ENCODE measurements at regions not wholly inside any gene's neighbourhood (a gene's known extent, or its start where the extent isn't known, plus 50 kb on each side); places are given as distances from the start of the nearest gene placed in this dataset.

DNA sequence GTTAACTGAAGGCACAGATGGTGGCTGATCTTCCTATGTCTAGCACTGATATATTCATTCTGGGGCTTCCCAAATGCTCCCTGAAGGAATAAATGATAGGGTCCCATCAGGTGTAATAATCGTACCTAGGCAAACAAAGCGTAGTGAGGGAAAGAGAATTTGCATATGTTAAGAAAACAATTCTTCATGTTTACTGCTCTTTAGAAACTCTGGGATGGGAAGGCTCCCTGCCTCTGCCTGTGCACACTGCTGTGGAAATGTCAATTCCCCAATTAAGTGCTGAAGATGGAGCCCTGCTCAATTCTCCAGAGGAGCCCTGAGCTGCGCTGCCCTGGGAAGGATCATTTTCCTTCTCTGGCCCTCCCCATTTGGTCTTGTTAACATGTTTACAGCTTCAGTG lies 380.9 kb upstream of the ADARB2 start:
- intact Hi-C loops (cut with micrococcal nuclease; ENCODE audit: unreplicated experiment): no loop called here
- H2AFZ ChIP-seq (ENCODE audit: low read length): no peak overlapping the region
- no peak overlapping the region for H3K4me3 ChIP-seq (ENCODE audit: low read depth, low read length, poor library complexity, severe bottlenecking)
- ChIA-PET CTCF (ENCODE audit: unreplicated experiment) (no interaction called here), POLR2A (no interaction called here)
- no peak overlapping the region for H3K4me2 ChIP-seq (ENCODE audit: low read length)
- TF ChIP-seq, protein P1, sequence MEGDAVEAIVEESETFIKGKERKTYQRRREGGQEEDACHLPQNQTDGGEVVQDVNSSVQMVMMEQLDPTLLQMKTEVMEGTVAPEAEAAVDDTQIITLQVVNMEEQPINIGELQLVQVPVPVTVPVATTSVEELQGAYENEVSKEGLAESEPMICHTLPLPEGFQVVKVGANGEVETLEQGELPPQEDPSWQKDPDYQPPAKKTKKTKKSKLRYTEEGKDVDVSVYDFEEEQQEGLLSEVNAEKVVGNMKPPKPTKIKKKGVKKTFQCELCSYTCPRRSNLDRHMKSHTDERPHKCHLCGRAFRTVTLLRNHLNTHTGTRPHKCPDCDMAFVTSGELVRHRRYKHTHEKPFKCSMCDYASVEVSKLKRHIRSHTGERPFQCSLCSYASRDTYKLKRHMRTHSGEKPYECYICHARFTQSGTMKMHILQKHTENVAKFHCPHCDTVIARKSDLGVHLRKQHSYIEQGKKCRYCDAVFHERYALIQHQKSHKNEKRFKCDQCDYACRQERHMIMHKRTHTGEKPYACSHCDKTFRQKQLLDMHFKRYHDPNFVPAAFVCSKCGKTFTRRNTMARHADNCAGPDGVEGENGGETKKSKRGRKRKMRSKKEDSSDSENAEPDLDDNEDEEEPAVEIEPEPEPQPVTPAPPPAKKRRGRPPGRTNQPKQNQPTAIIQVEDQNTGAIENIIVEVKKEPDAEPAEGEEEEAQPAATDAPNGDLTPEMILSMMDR (conservative IDR thresholded peaks at IDR 0.05; ENCODE audit: low read length): no peak
- TF ChIP-seq EZH2phosphoT487 (IDR thresholded peaks at IDR 0.05; ENCODE audit: borderline replicate concordance, low read depth, low read length): no peak
- no peaks in the 10 kb centered on the region for H3K4me1 ChIP-seq (ENCODE audit: insufficient read depth, low read length, poor library complexity, severe bottlenecking)
- H4K20me1 ChIP-seq (ENCODE audit: insufficient read depth, low read length): no peaks in the 10 kb centered on the region
- H3K9me3 ChIP-seq (ENCODE audit: low read length): no peaks in the 10 kb centered on the region
- DNase-seq (ENCODE audit: low spot score): no peak
- H3K27ac ChIP-seq (ENCODE audit: low read depth, low read length, poor library complexity, severe bottlenecking): no peak overlapping the region
- H3K9me2 ChIP-seq (ENCODE audit: insufficient read depth, low read length): no peaks in the 10 kb centered on the region
- BruUV-seq (replicated peaks): no TSS peak
- no peaks in the 10 kb centered on the region for H3K36me3 ChIP-seq (ENCODE audit: insufficient read depth, low read length)
- H3K79me2 ChIP-seq (ENCODE audit: insufficient read depth, low read depth, low read length): no peaks in the 10 kb centered on the region

DNA sequence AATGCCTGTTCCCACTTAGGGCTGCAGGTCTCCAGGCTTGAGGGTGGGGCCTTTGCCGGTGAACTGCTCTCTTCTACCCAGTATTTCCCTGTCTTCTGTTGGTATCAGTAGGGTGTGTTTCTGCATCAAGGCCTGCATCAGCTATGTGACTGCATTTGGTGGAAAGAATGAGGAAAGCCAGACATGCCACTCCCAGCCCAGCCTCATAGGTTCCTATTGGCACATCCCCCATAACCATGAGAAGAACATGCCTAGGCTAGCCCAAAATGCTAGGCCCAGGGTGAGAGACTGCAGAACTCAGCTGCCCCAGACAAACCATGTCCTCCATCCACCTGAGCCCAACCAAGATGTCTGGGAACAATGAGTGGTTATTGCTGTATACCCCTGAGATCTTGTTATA lies 380.3 kb upstream of the ADARB2 start:
- Histone ChIP-seq H4K20me1 (ENCODE audit: insufficient read depth, low read length) (no peaks in the 10 kb centered on the region), H3K4me1 (ENCODE audit: insufficient read depth, low read length, poor library complexity, severe bottlenecking) (no peaks in the 10 kb centered on the region), H3K4me2 (ENCODE audit: low read length) (no peak overlapping the region), H3K27ac (ENCODE audit: low read depth, low read length, poor library complexity, severe bottlenecking) (no peak overlapping the region), H3K9me2 (ENCODE audit: insufficient read depth, low read length) (no peaks in the 10 kb centered on the region), H3K9me3 (ENCODE audit: low read length) (no peaks in the 10 kb centered on the region), H3K79me2 (ENCODE audit: insufficient read depth, low read depth, low read length) (no peaks in the 10 kb centered on the region), H2AFZ (ENCODE audit: low read length) (no peak overlapping the region), H3K4me3 (ENCODE audit: low read depth, low read length, poor library complexity, severe bottlenecking) (no peak overlapping the region), H3K36me3 (ENCODE audit: insufficient read depth, low read length) (no peaks in the 10 kb centered on the region)
- TF ChIP-seq, protein P1 (conservative IDR thresholded peaks at IDR 0.05; ENCODE audit: low read length): no peak
- BruUV-seq (replicated peaks): no TSS peak
- intact Hi-C loops (cut with micrococcal nuclease; ENCODE audit: unreplicated experiment): no loop called here
- ChIA-PET CTCF (ENCODE audit: unreplicated experiment) (no interaction called here), POLR2A (no interaction called here)
- DNase-seq (ENCODE audit: low spot score): no peak

DNA sequence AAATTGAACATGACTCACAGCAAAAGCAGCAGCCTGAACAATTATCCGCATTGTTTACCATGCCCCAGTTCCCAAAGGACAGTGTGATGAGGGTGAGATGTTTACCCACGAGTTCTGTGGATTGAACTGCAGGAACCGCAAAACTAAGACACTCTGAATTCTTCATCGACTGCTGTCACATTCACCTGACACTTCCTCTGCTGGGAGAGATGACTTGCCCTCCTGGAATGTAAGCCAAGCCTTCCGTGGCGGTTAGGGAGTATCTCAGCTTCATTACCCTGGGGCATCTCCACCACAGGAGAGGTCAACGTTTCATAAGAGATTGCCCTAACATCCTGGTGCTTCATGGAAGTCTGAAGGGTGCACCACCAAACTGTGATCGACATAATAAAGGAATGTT lies 374.6 kb upstream of the ADARB2 start:
- no peak overlapping the region for H3K4me3 ChIP-seq (ENCODE audit: low read depth, low read length, poor library complexity, severe bottlenecking)
- no peaks in the 10 kb centered on the region for H3K9me2 ChIP-seq (ENCODE audit: insufficient read depth, low read length)
- ChIA-PET POLR2A (no interaction called here), CTCF (ENCODE audit: unreplicated experiment) (no interaction called here)
- H3K36me3 ChIP-seq (ENCODE audit: insufficient read depth, low read length): no peaks in the 10 kb centered on the region
- no peak overlapping the region for H3K4me2 ChIP-seq (ENCODE audit: low read length)
- no TSS peak for BruUV-seq (replicated peaks)
- TF ChIP-seq EZH2phosphoT487 (IDR thresholded peaks at IDR 0.05; ENCODE audit: borderline replicate concordance, low read depth, low read length): no peak
- TF ChIP-seq, protein P1 (conservative IDR thresholded peaks at IDR 0.05; ENCODE audit: low read length): no peak
- H4K20me1 ChIP-seq (ENCODE audit: insufficient read depth, low read length): no peaks in the 10 kb centered on the region
- H2AFZ ChIP-seq (ENCODE audit: low read length): no peak overlapping the region
- H3K9me3 ChIP-seq (ENCODE audit: low read length): no peaks in the 10 kb centered on the region
- H3K4me1 ChIP-seq (ENCODE audit: insufficient read depth, low read length, poor library complexity, severe bottlenecking): no peaks in the 10 kb centered on the region
- no peak overlapping the region for H3K27ac ChIP-seq (ENCODE audit: low read depth, low read length, poor library complexity, severe bottlenecking)
- no peaks in the 10 kb centered on the region for H3K79me2 ChIP-seq (ENCODE audit: insufficient read depth, low read depth, low read length)
- intact Hi-C loops (cut with micrococcal nuclease; ENCODE audit: unreplicated experiment): no loop called here
- no peak for DNase-seq (ENCODE audit: low spot score)
